ENCODE measurements at regions not wholly inside any gene's neighbourhood (a gene's known extent, or its start where the extent isn't known, plus 50 kb on each side); places are given as distances from the start of the nearest gene placed in this dataset.
"Not testable (repeated sequence)": the region's sequence is repeated elsewhere in the genome, so short reads cannot be mapped to it uniquely, and the experiment has no call there.

GRCh38 chr13:89082623-89083022, 1411.5 kb downstream of the SLITRK5 start:
- no peak for DNase-seq (ENCODE audit: low read depth in 4 of 4, low spot score in 3 of 4)

- DNase-seq (ENCODE audit: low read depth in 4 of 4, low spot score in 3 of 4) = not testable (repeated sequence)
Observed at GRCh38 chr13:89088107-89088506, 1416.9 kb downstream of the SLITRK5 start.

GRCh38 chr13:89097994-89098393, 1426.8 kb downstream of the SLITRK5 start:
- DNase-seq (ENCODE audit: low read depth in 4 of 4, low spot score in 3 of 4) = no peak

- DNase-seq (ENCODE audit: low read depth in 4 of 4, low spot score in 3 of 4) = no peak
Observed at GRCh38 chr13:89113744-89114143, 1442.6 kb downstream of the SLITRK5 start.

GRCh38 chr13:89115307-89115706, 1444.1 kb downstream of the SLITRK5 start:
- DNase-seq (ENCODE audit: low read depth in 4 of 4, low spot score in 3 of 4) = no peak

- no peak for DNase-seq (ENCODE audit: low read depth in 4 of 4, low spot score in 3 of 4)
Observed at GRCh38 chr13:89136678-89137077, 1465.5 kb downstream of the SLITRK5 start.

- DNase-seq (ENCODE audit: low read depth in 4 of 4, low spot score in 3 of 4) = no peak
Observed at GRCh38 chr13:89150362-89150761, 1479.2 kb downstream of the SLITRK5 start.

GRCh38 chr13:89153941-89154340, 1482.8 kb downstream of the SLITRK5 start:
- no peak for DNase-seq (ENCODE audit: low read depth in 4 of 4, low spot score in 3 of 4)

- DNase-seq (ENCODE audit: low read depth in 4 of 4, low spot score in 3 of 4) = no peak
Observed at GRCh38 chr13:89163096-89163495, 1491.9 kb downstream of the SLITRK5 start.

GRCh38 chr13:89165685-89166084, 1494.5 kb downstream of the SLITRK5 start:
- DNase-seq (ENCODE audit: low read depth in 4 of 4, low spot score in 3 of 4) = no peak

- no peak for DNase-seq (ENCODE audit: low read depth in 4 of 4, low spot score in 3 of 4)
Observed at GRCh38 chr13:89169951-89170350, 1498.8 kb downstream of the SLITRK5 start.

GRCh38 chr13:89181041-89181440, 1509.9 kb downstream of the SLITRK5 start:
- no peak for DNase-seq (ENCODE audit: low read depth in 4 of 4, low spot score in 3 of 4)

- DNase-seq (ENCODE audit: low read depth in 4 of 4, low spot score in 3 of 4) = no peak
Observed at GRCh38 chr13:89199138-89199537, 1528.0 kb downstream of the SLITRK5 start.

- DNase-seq (ENCODE audit: low read depth in 4 of 4, low spot score in 3 of 4) = no peak
Observed at GRCh38 chr13:89204435-89204834, 1533.3 kb downstream of the SLITRK5 start.

- DNase-seq (ENCODE audit: low read depth in 4 of 4, low spot score in 3 of 4) = no peak
Observed at GRCh38 chr13:89205856-89206520, 1534.8 kb downstream of the SLITRK5 start.

GRCh38 chr13:89212186-89212585, 1541.0 kb downstream of the SLITRK5 start:
- no peak for DNase-seq (ENCODE audit: low read depth in 4 of 4, low spot score in 3 of 4)

GRCh38 chr13:89214185-89214584, 1543.0 kb downstream of the SLITRK5 start:
- DNase-seq (ENCODE audit: low read depth in 4 of 4, low spot score in 3 of 4) = no peak

- DNase-seq (ENCODE audit: low read depth in 4 of 4, low spot score in 3 of 4) = not testable (repeated sequence)
Observed at GRCh38 chr13:89215319-89215718, 1544.1 kb downstream of the SLITRK5 start.

- DNase-seq (ENCODE audit: low read depth in 4 of 4, low spot score in 3 of 4) = no peak
Observed at GRCh38 chr13:89217813-89218212, 1546.6 kb downstream of the SLITRK5 start.

- DNase-seq (ENCODE audit: low read depth in 4 of 4, low spot score in 3 of 4) = no peak
Observed at GRCh38 chr13:89221557-89222158, 1550.5 kb downstream of the SLITRK5 start.

- no peak for DNase-seq (ENCODE audit: low read depth in 4 of 4, low spot score in 3 of 4)
Observed at GRCh38 chr13:89227356-89227755, 1556.2 kb downstream of the SLITRK5 start.

GRCh38 chr13:89238496-89238895, 1567.3 kb downstream of the SLITRK5 start:
- DNase-seq (ENCODE audit: low read depth in 4 of 4, low spot score in 3 of 4) = no peak
